GM20000 (cell line): ENCODE measurements at regions not wholly inside any gene's neighbourhood (a gene's known extent, or its start where the extent isn't known, plus 50 kb on each side); places are given as distances from the start of the nearest gene placed in this dataset.
A peak's percentile ranks its signal among the peaks of the same experiment; 100 is the strongest.

Experiments used
- DNase-seq: peaks from one replicate; pipeline ENCODE4 v3.0.0; 2012; ENCODE audit warnings: low spot score
- CTCF ChIP-seq: IDR thresholded peaks from 2 replicates; pipeline ENCODE4 v1.5.1; 2012; ENCODE audit warnings: mild to moderate bottlenecking, control low read depth; ENCODE audit errors: extremely low read depth, missing control alignments

- DNase-seq: no peak
- TF ChIP-seq CTCF: no peak
These were observed 144.1 kb upstream of the PRSS58 start for GRCh38 chr7:142401951-142402350.

GRCh38 chr7:142400042-142400533 lies 142.2 kb upstream of the PRSS58 start:
- DNase-seq: no peak
- TF ChIP-seq CTCF: no peak

GRCh38 chr7:142391191-142391992 lies 133.5 kb upstream of the PRSS58 start:
- DNase-seq: no peak
- peak; percentile 30 for TF ChIP-seq CTCF

- TF ChIP-seq CTCF: no peak
These were observed 131.7 kb upstream of the PRSS58 start for GRCh38 chr7:142389544-142389943.

GRCh38 chr7:142385491-142386340 lies 127.9 kb upstream of the PRSS58 start:
- DNase-seq: peak; percentile 30

More at GRCh38 chr7:142389544-142389943, 131.7 kb upstream of the PRSS58 start:
- no peak for DNase-seq

GRCh38 chr7:142384493-142384922 lies 126.7 kb upstream of the PRSS58 start:
- no peak for DNase-seq
- TF ChIP-seq CTCF: no peak

More at GRCh38 chr7:142385491-142386340, 127.9 kb upstream of the PRSS58 start:
- TF ChIP-seq CTCF: peak; percentile 39

- no peak for DNase-seq
- TF ChIP-seq CTCF: no peak
These were observed 126.1 kb upstream of the PRSS58 start for GRCh38 chr7:142383841-142384492.
